PC-3 (cell line): ENCODE measurements at regions not wholly inside any gene's neighbourhood (a gene's known extent, or its start where the extent isn't known, plus 50 kb on each side); places are given as distances from the start of the nearest gene placed in this dataset.

Source experiments
- ATAC-seq: fragments of 200-7000 bp; cut with Tn5 transposase; 2 replicates; pipeline ENCODE4 v1.9.1; 2020; ENCODE audit warnings: mild to moderate bottlenecking, moderate library complexity
- BruUV-seq: library from RNA; stranded (reverse); fragments of 400-500 nt; replicated peaks from 2 replicates; lab custom pipeline; 2021; lab: Mats Ljungman, UMichigan
- CTCF ChIA-PET: fragments of 300-600 bp; sonication (Branson Sonifier 250); formaldehyde crosslinking; loops from one replicate; lab custom pipeline; 2022; ENCODE audit warnings: antibody characterized with exemption; lab: Charles Lee
- POLR2A ChIA-PET: fragments of 300-600 bp; sonication (Branson Sonifier 250); formaldehyde crosslinking; loops from one replicate; lab custom pipeline; 2022; ENCODE audit warnings: antibody characterized with exemption; ENCODE audit not compliant: unreplicated experiment; lab: Charles Lee
- DNase-seq: peaks from one replicate; pipeline ENCODE4 v3.0.0-alpha.2; 2015
- H2AFZ ChIP-seq: fragments of 300-600 bp; sonication (generic); 2 replicates; pipeline ENCODE4 v1.6.0; 2016; ENCODE audit warnings: antibody characterized with exemption, low read length
- H3F3A ChIP-seq: fragments of 300-600 bp; sonication (generic); one replicate; pipeline ENCODE4 v1.6.0; 2017; ENCODE audit warnings: antibody characterized with exemption, low read length, control low read depth, mild to moderate bottlenecking; ENCODE audit not compliant: unreplicated experiment
- H3K27ac ChIP-seq: fragments of 300-600 bp; sonication (generic); 2 replicates; pipeline ENCODE4 v1.5.1; 2016; ENCODE audit warnings: mild to moderate bottlenecking, low read length
- H3K27me3 ChIP-seq: fragments of 300-600 bp; sonication (generic); 2 replicates; pipeline ENCODE4 v1.6.1; 2016; ENCODE audit warnings: low read length, mixed read lengths
- H3K36me3 ChIP-seq: fragments of 300-600 bp; sonication (generic); 2 replicates; pipeline ENCODE4 v1.6.1; 2016; ENCODE audit warnings: low read depth, mixed run types, low read length, mixed read lengths
- H3K4me1 ChIP-seq: fragments of 300-600 bp; sonication (generic); 2 replicates; pipeline ENCODE4 v1.5.1; 2016; ENCODE audit warnings: low read length; ENCODE audit not compliant: insufficient read depth
- H3K4me2 ChIP-seq: fragments of 300-600 bp; sonication (generic); 2 replicates; pipeline ENCODE4 v1.6.0; 2016; ENCODE audit warnings: low read length
- H3K4me3 ChIP-seq: fragments of 300-600 bp; sonication (generic); 2 replicates; pipeline ENCODE4 v1.5.1; 2016; ENCODE audit warnings: mild to moderate bottlenecking, low read length, mixed read lengths
- H3K79me2 ChIP-seq: fragments of 300-600 bp; sonication (generic); 2 replicates; pipeline ENCODE4 v1.6.1; 2017; ENCODE audit warnings: low read length, mixed read lengths
- H3K9ac ChIP-seq: fragments of 300-600 bp; sonication (generic); 2 replicates; pipeline ENCODE4 v1.6.0; 2016; ENCODE audit warnings: mild to moderate bottlenecking, low read length
- H3K9me2 ChIP-seq: fragments of 300-600 bp; sonication (generic); replicated peaks from 2 replicates; pipeline ENCODE4 v1.6.1; 2016; ENCODE audit warnings: mixed run types, low read length, mixed read lengths
- H3K9me3 ChIP-seq: fragments of 300-600 bp; sonication (generic); 2 replicates; pipeline ENCODE4 v1.6.1; 2016; ENCODE audit warnings: low read length, mixed read lengths
- H4K20me1 ChIP-seq: fragments of 300-600 bp; sonication (generic); 2 replicates; pipeline ENCODE4 v1.6.1; 2016; ENCODE audit warnings: low read length, mixed read lengths
- CTCF ChIP-seq: fragments of 300-600 bp; sonication (generic); conservative IDR thresholded peaks from 2 replicates; pipeline ENCODE4 v1.5.1; 2017; ENCODE audit warnings: antibody characterized with exemption, low read depth, mild to moderate bottlenecking, low read length
- EZH2 ChIP-seq: fragments of 300-600 bp; sonication (generic); IDR thresholded peaks from one replicate; pipeline ENCODE4 v1.6.1; 2017; ENCODE audit warnings: antibody characterized with exemption, mild to moderate bottlenecking, low read length; ENCODE audit not compliant: unreplicated experiment
- EZH2phosphoT487 ChIP-seq: fragments of 300-600 bp; sonication (generic); IDR thresholded peaks from 2 replicates; pipeline ENCODE4 v1.6.1; 2018; ENCODE audit warnings: mild to moderate bottlenecking, antibody characterized with exemption, low read length, borderline replicate concordance
- intact Hi-C: fragments of 100-400 bp; cut with micrococcal nuclease; formaldehyde crosslinking; loops from 2 replicates; pipeline ENCODE4 v1.9.0; 2023

- no peaks in the 10 kb centered on the region for H3K9me3 ChIP-seq
- intact Hi-C loops, result no loop called here
- H3K27ac ChIP-seq, result no peak overlapping the region
- ChIA-PET POLR2A (no interaction called here), CTCF (no interaction called here)
- H3F3A ChIP-seq, result no peaks in the 10 kb centered on the region
- H4K20me1 ChIP-seq, result no peaks in the 10 kb centered on the region
- H3K27me3 ChIP-seq, result peaks cover 4% of the 10 kb centered on the region; the same call in 1 of the 2 replicates
- no peaks in the 10 kb centered on the region for H3K79me2 ChIP-seq
- H3K4me3 ChIP-seq, result no peak overlapping the region
- no peak overlapping the region for H3K9ac ChIP-seq
- ATAC-seq (no peak), DNase-seq (no peak)
- TF ChIP-seq EZH2phosphoT487 (no peak), EZH2 (no peak), CTCF (no peak)
- H2AFZ ChIP-seq, result no peak overlapping the region
- no peaks in the 10 kb centered on the region for H3K4me1 ChIP-seq
- no peak overlapping the region for H3K4me2 ChIP-seq
- no peaks in the 10 kb centered on the region for H3K36me3 ChIP-seq
- no TSS peak for BruUV-seq
- H3K9me2 ChIP-seq, result no peaks in the 10 kb centered on the region
Observed at GRCh38 chr1:102178480-102178879, 181.8 kb upstream of the OLFM3 start.

- ChIA-PET POLR2A (no interaction called here), CTCF (no interaction called here)
- no peak overlapping the region for H3K9ac ChIP-seq
- H3K79me2 ChIP-seq, result no peaks in the 10 kb centered on the region
- no peaks in the 10 kb centered on the region for H3K9me3 ChIP-seq
- H3K4me2 ChIP-seq, result no peak overlapping the region
- TF ChIP-seq EZH2phosphoT487 (no peak), CTCF (peak; percentile 78)
- intact Hi-C loops, result no loop called here
- no peaks in the 10 kb centered on the region for H3F3A ChIP-seq
- no peaks in the 10 kb centered on the region for H3K27me3 ChIP-seq
- no peak overlapping the region for H2AFZ ChIP-seq
- no TSS peak for BruUV-seq
- H3K4me1 ChIP-seq, result no peaks in the 10 kb centered on the region
- peak; percentile 51 for DNase-seq
- H4K20me1 ChIP-seq, result no peaks in the 10 kb centered on the region
- H3K4me3 ChIP-seq, result no peak overlapping the region
- H3K27ac ChIP-seq, result no peak overlapping the region
- no peak for ATAC-seq
- H3K9me2 ChIP-seq, result no peaks in the 10 kb centered on the region
- H3K36me3 ChIP-seq, result no peaks in the 10 kb centered on the region
Observed at GRCh38 chr1:102174259-102174863, 177.6 kb upstream of the OLFM3 start.

GRCh38 chr1:102172200-102172599 is 175.5 kb upstream of the OLFM3 start:
- no peak for TF ChIP-seq EZH2phosphoT487
- no peak for TF ChIP-seq CTCF
- TF ChIP-seq EZH2, result no peak
- ATAC-seq (no peak), DNase-seq (no peak)
- H3K27ac ChIP-seq, result no peak overlapping the region
- POLR2A ChIA-PET, result no interaction called here
- H3K27me3 ChIP-seq, result no peaks in the 10 kb centered on the region
- no peaks in the 10 kb centered on the region for H3K9me2 ChIP-seq
- no peaks in the 10 kb centered on the region for H3K9me3 ChIP-seq
- no peak overlapping the region for H3K4me2 ChIP-seq
- CTCF ChIA-PET, result no interaction called here
- no peak overlapping the region for H2AFZ ChIP-seq
- intact Hi-C loops, result no loop called here
- no TSS peak for BruUV-seq
- H3K9ac ChIP-seq, result no peak overlapping the region
- no peaks in the 10 kb centered on the region for H3K4me1 ChIP-seq
- no peaks in the 10 kb centered on the region for H3F3A ChIP-seq
- no peaks in the 10 kb centered on the region for H3K79me2 ChIP-seq
- H3K36me3 ChIP-seq, result no peaks in the 10 kb centered on the region
- H4K20me1 ChIP-seq, result no peaks in the 10 kb centered on the region
- H3K4me3 ChIP-seq, result no peak overlapping the region
